IPS DF 6.9 (cell line): ENCODE measurements at regions not wholly inside any gene's neighbourhood (a gene's known extent, or its start where the extent isn't known, plus 50 kb on each side); places are given as distances from the start of the nearest gene placed in this dataset.

Source experiments
- DNase-seq: peaks from one replicate; pipeline ENCODE4 v3.0.0-alpha.2; 2013; ENCODE audit warnings: low read depth, low spot score
- H3K27ac ChIP-seq: one replicate; pipeline ENCODE4 v1.5.1; 2013; ENCODE audit warnings: low read length, control low read depth
- H3K27me3 ChIP-seq: 2 replicates; pipeline ENCODE4 v1.6.1; 2013; ENCODE audit warnings: mild to moderate bottlenecking, low read length; ENCODE audit not compliant: control insufficient read depth, insufficient read depth
- H3K36me3 ChIP-seq: 2 replicates; pipeline ENCODE4 v1.6.1; 2013; ENCODE audit warnings: low read length; ENCODE audit not compliant: control insufficient read depth, insufficient read depth
- H3K4me1 ChIP-seq: 2 replicates; pipeline ENCODE4 v1.6.1; 2013; ENCODE audit warnings: low read length; ENCODE audit not compliant: control insufficient read depth, insufficient read depth
- H3K4me3 ChIP-seq: 2 replicates; pipeline ENCODE4 v1.5.1; 2013; ENCODE audit warnings: mild to moderate bottlenecking, low read length
- H3K9me3 ChIP-seq: 2 replicates; pipeline ENCODE4 v1.6.1; 2013; ENCODE audit warnings: low read length, inconsistent platforms; ENCODE audit not compliant: control insufficient read depth, insufficient read depth
- WGBS: extraction: QIAGEN DNeasy Blood & Tissue Kit; methylation state at CpG from one replicate; pipeline ENCODE4 v1.1.7; 2013; ENCODE audit warnings: mixed read lengths, missing lambda C conversion rate; ENCODE audit not compliant: insufficient read length, insufficient coverage; 5-methylcytosine and 5-hydroxymethylcytosine counted together

DNA sequence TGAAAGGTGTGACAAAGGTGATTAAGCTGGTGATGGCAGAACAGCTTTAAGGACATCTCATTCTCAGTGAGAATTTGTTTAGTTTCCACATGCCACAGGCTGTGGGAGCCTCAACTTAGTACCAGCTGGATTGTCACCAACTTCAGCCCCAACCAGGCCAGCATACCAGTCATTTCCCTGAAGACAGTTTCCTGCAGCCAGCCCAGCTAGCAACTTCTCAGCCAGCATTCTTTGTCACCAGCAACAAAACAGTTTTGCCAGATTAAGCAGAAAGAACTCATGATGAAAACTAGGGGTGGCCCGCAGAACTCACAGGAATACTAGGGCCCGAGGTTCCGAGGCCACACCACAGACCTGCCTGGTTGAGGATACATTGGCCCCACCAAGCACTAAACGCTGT, 68.8 kb upstream of the UNC5B start:
- Histone ChIP-seq H3K27ac (no peak overlapping the region), H3K36me3 (no peaks in the 10 kb centered on the region), H3K27me3 (no peaks in the 10 kb centered on the region), H3K9me3 (no peaks in the 10 kb centered on the region), H3K4me1 (no peaks in the 10 kb centered on the region), H3K4me3 (no peak overlapping the region)
- WGBS = no CpG with 5 or more reads among the region's 4 CpGs
- no peak for DNase-seq

DNA sequence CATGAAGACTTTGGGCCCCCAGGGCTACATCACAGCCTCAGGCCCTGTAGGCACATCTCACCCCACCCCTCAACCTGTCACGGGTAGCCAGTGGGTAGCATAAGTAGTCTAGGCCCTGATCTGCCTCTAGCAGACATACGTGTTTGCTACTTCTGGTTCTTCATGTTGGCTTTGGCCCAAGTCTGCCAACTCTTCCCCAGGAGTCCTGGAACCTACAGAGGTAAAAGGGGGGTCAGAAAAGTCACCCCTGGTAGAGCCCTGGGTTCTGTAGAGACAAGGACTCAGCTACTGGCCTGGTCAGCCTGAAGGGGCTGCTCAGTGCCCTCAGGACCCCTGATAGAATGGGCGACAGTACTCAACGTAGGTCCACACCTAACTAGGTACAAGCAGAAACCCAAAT, 67.5 kb upstream of the UNC5B start:
- Histone ChIP-seq H3K4me1 (no peaks in the 10 kb centered on the region), H3K9me3 (no peaks in the 10 kb centered on the region), H3K27ac (no peak overlapping the region), H3K27me3 (no peaks in the 10 kb centered on the region), H3K36me3 (no peaks in the 10 kb centered on the region), H3K4me3 (no peak overlapping the region)
- DNase-seq = no peak
- WGBS = no CpG with 5 or more reads among the region's 4 CpGs

DNA sequence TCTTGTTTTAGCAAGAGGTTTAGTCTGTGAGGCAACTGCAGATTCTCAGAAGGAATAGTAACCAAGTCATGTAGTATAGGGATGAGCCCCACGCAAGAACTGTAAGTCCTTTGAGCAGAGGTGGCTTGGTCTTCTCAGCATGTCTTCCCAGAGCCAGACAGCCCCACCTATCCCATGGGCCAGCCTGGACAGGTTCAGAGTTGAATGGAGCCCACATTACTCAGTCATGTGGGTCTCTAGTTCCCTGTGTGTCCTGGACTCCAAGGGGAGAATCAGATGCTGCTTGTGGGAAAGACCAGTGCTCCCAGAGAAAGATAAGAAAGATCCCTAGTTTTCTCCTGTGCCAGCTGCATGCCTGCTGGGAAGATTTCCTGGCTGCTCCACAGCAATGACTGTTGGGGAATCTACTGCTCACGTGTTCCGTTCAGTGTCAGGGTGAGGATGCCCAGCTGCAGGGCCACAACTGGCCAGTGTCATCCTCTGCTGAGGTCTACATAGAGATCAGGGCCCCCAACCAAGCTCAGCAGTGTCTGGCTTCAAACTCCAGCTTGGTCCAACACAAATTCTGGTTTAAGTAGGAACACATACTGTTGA, 66.9 kb upstream of the UNC5B start:
- no peaks in the 10 kb centered on the region for H3K9me3 ChIP-seq
- H3K27ac ChIP-seq = no peak overlapping the region
- no CpG with 5 or more reads among the region's 3 CpGs for WGBS

DNA sequence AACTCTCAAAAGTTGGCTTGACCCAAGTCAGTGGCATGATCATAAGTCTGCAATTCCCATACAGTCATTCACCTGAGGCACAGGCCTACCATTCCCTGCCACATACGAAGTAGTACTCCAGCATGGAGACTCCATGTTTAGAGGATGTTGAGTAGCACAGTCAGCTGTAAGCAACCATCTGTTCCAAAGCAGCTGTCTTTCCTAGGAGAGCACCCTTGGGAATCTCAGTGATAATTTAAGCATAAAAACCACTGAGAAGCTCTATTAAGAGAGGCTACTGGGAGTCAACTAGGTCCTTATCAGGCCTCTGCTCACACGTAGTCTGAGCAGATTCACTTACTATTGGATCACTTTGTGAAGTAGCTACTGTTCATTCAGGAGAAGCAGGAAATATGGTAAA, 61.6 kb upstream of the UNC5B start:
- WGBS = no CpG with 5 or more reads among the region's 2 CpGs
- no peaks in the 10 kb centered on the region for H3K9me3 ChIP-seq
- DNase-seq = no peak
- no peak overlapping the region for H3K27ac ChIP-seq
- H3K4me1 ChIP-seq = no peaks in the 10 kb centered on the region
- no peaks in the 10 kb centered on the region for H3K27me3 ChIP-seq
- no peaks in the 10 kb centered on the region for H3K36me3 ChIP-seq
- no peak overlapping the region for H3K4me3 ChIP-seq

More for the DNA sequence above, 66.9 kb upstream of the UNC5B start:
- DNase-seq = no peak
- Histone ChIP-seq H3K36me3 (no peaks in the 10 kb centered on the region), H3K4me3 (no peak overlapping the region), H3K4me1 (no peaks in the 10 kb centered on the region), H3K27me3 (no peaks in the 10 kb centered on the region)

DNA sequence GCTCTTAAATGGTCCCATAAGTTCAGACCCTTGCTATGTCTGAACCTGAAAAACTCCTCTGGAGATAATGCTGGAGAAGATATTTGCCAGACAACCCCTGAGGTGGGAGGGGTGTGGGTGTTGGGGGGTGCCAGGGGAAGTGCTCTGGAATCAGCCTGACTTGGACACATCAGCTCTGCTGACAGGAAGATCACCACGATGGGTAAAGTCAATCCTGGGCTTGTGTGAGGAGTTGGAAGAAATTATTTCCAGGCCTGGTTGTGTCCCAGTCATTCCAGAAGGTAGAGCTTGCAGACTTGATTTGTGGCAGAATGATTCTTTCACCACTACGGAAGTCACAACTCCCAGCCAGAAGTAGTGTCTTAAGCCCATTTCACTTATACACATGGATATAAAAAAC, 60.3 kb upstream of the UNC5B start:
- H3K27me3 ChIP-seq = no peaks in the 10 kb centered on the region
- no peaks in the 10 kb centered on the region for H3K4me1 ChIP-seq
- no peaks in the 10 kb centered on the region for H3K9me3 ChIP-seq
- H3K4me3 ChIP-seq = no peak overlapping the region
- H3K36me3 ChIP-seq = no peaks in the 10 kb centered on the region
- H3K27ac ChIP-seq = no peak overlapping the region
- DNase-seq = no peak
- WGBS = no CpG with 5 or more reads among the region's 2 CpGs

DNA sequence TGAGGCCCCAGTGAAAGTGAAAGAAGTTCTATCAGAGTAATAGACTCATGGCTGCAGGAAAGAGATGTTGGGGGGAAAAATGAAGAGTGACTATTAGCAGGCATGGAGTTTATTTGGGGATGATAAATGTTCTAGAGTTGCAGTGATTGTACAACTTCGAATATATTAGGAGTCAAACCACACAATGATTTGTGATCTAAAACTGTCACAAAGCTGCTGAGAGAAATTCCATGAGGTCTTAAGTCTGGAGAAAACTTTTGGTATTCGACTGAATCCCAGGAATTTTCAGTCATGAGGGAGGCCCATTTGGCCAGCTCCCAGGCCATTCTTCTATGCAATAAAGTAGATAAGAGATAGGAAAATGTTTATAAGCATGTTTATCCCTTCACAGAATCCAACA, 55.9 kb upstream of the UNC5B start:
- H3K4me3 ChIP-seq = no peak overlapping the region
- WGBS = no CpG with 5 or more reads among the region's 2 CpGs
- H3K9me3 ChIP-seq = no peaks in the 10 kb centered on the region; the same call in 1 of the 2 replicates
- no peaks in the 10 kb centered on the region for H3K4me1 ChIP-seq
- H3K27me3 ChIP-seq = no peaks in the 10 kb centered on the region
- H3K27ac ChIP-seq = no peak overlapping the region
- DNase-seq = no peak
- H3K36me3 ChIP-seq = no peaks in the 10 kb centered on the region

DNA sequence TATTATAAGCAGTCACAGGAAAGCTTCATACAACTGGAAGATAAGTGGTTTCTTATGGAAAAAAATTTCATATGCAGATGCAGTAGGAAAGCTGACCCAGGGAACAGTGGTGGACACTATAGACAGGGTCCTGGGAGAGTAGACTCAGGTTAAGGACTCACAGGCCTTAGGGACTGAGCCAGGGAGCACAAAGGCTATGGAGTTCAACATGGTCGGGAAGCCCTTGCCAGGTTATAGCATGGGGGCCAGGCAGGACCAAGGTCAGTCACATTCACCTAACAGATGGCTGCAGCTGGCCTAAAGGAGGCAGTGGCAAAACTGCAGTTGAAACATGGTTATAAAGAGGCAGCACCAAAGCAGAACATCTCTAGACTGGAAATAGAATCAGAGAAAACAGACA, 54.9 kb upstream of the UNC5B start:
- Histone ChIP-seq H3K27me3 (no peaks in the 10 kb centered on the region), H3K27ac (no peak overlapping the region), H3K36me3 (no peaks in the 10 kb centered on the region), H3K9me3 (no peaks in the 10 kb centered on the region; the same call in 1 of the 2 replicates), H3K4me1 (no peaks in the 10 kb centered on the region), H3K4me3 (no peak overlapping the region)
- no peak for DNase-seq
- no CpG with 5 or more reads among the region's 1 CpG for WGBS

DNA sequence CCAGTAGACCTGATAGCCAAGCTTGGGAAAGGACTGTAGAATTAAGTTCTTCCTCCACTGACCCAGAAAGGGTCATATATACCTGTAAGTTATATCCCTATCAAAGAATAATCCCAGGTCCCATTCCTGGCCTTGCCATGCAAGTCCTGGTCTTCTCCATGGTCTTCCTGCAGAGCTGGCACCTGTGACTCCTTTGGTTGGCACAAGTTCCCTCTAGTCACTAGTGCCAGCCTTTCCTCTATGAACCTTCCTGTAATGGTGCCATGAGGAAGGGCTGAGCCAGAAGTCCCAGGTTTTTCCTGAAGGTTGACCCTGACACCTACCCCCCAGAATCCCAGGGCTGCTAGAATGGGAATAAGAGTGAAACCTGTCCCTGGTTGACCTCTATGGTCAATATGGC, 54.1 kb upstream of the UNC5B start:
- Histone ChIP-seq H3K4me1 (no peaks in the 10 kb centered on the region), H3K9me3 (no peaks in the 10 kb centered on the region; the same call in 1 of the 2 replicates), H3K27me3 (no peaks in the 10 kb centered on the region), H3K27ac (no peak overlapping the region), H3K36me3 (no peaks in the 10 kb centered on the region), H3K4me3 (no peak overlapping the region)
- DNase-seq = no peak

DNA sequence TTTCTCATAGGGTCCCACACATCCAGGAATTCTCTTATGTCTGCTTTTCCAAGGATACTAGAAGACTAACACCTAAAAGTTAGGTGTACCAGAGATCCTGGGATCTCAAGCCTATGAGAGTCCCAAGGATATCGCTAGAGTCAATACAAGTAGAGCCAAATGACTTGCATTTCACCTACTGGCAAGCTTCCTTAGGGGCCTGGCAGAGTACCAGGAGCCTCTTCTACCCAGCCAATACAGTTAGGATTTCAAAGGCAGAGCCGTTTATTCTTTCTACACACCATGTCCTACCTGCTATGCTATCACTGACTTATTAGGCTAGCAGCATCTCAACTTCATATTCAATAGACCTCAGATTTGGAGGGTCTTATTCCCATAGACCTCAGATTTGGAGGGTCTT, 53.5 kb upstream of the UNC5B start:
- no CpG with 5 or more reads among the region's 2 CpGs for WGBS
- H3K4me3 ChIP-seq = no peak overlapping the region
- no peaks in the 10 kb centered on the region; the same call in 1 of the 2 replicates for H3K9me3 ChIP-seq
- no peak overlapping the region for H3K27ac ChIP-seq
- DNase-seq = no peak
- H3K36me3 ChIP-seq = no peaks in the 10 kb centered on the region
- H3K4me1 ChIP-seq = no peaks in the 10 kb centered on the region
- H3K27me3 ChIP-seq = no peaks in the 10 kb centered on the region

DNA sequence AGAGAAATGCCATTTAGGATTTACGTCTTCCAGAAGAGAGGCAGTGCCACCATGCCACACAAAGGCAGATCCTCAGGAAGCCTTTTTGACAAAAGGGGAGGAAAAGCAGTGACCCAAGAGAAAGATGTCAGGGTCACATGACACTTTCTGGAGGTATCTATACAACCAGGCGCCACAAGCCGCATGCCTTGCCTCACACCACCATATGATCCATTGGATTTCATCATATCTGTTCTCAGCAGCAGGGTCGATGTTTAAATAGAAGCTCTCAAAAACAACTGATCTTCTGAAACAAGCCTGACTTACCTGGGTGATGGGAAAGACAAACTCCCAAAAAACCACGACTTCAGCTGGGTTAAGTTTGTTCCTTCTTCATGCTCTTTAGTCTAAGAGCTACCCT, 52.5 kb upstream of the UNC5B start:
- H3K36me3 ChIP-seq = no peaks in the 10 kb centered on the region
- no peaks in the 10 kb centered on the region for H3K27me3 ChIP-seq
- no peaks in the 10 kb centered on the region for H3K4me1 ChIP-seq
- no peak for DNase-seq
- no peak overlapping the region for H3K4me3 ChIP-seq
- no peak overlapping the region for H3K27ac ChIP-seq
- WGBS = no CpG with 5 or more reads among the region's 5 CpGs
- H3K9me3 ChIP-seq = no peaks in the 10 kb centered on the region; the same call in 1 of the 2 replicates

DNA sequence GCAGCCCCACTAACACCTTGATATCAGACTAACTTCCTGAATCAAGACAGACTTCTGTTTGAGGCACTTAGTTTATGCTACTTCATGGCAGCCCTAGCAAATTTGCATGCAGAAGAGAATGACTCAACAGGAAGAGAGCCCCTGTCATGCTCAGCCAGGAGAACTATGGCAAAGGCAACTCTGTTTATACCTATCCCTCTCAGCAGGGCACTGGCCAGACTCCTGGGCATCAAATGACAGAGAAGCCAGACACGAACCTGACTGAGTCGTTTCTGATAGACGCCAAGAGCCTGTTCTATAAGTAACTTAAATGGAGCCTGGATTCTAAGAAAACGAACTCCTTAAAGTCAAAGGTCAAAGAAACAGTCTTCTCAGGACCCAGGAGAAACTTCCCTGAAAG, 50.9 kb upstream of the UNC5B start:
- Histone ChIP-seq H3K36me3 (no peaks in the 10 kb centered on the region), H3K4me3 (no peak overlapping the region), H3K27ac (no peak overlapping the region), H3K9me3 (no peaks in the 10 kb centered on the region; the same call in 1 of the 2 replicates), H3K27me3 (no peaks in the 10 kb centered on the region), H3K4me1 (no peaks in the 10 kb centered on the region)
- no peak for DNase-seq
- no CpG with 5 or more reads among the region's 4 CpGs for WGBS
